ENCODE measurements at regions not wholly inside any gene's neighbourhood (a gene's known extent, or its start where the extent isn't known, plus 50 kb on each side); places are given as distances from the start of the nearest gene placed in this dataset.

GRCh38 chr10:3861795-3862194 lies 76.8 kb upstream of the KLF6 start:
- no peak for FAIRE-seq

GRCh38 chr10:3858051-3858845 lies 73.2 kb upstream of the KLF6 start:
- FAIRE-seq (no peak), DNase-seq (ENCODE audit: insufficient read length) (no peak)
- no peak for TF ChIP-seq POLR2AphosphoS5 (IDR thresholded peaks at IDR 0.05; ENCODE audit: low read depth, low read length)
- TF ChIP-seq POLR2A (IDR thresholded peaks at IDR 0.05; ENCODE audit: low read depth, low read length), result no peak
- no peak for TF ChIP-seq TAF1 (IDR thresholded peaks at IDR 0.05; ENCODE audit: borderline replicate concordance, low read depth, low read length)

More at GRCh38 chr10:3861795-3862194, 76.8 kb upstream of the KLF6 start:
- DNase-seq (ENCODE audit: insufficient read length), result no peak
- TF ChIP-seq POLR2A (IDR thresholded peaks at IDR 0.05; ENCODE audit: low read depth, low read length) (no peak), POLR2AphosphoS5 (IDR thresholded peaks at IDR 0.05; ENCODE audit: low read depth, low read length) (no peak), TAF1 (IDR thresholded peaks at IDR 0.05; ENCODE audit: borderline replicate concordance, low read depth, low read length) (no peak)

DNA sequence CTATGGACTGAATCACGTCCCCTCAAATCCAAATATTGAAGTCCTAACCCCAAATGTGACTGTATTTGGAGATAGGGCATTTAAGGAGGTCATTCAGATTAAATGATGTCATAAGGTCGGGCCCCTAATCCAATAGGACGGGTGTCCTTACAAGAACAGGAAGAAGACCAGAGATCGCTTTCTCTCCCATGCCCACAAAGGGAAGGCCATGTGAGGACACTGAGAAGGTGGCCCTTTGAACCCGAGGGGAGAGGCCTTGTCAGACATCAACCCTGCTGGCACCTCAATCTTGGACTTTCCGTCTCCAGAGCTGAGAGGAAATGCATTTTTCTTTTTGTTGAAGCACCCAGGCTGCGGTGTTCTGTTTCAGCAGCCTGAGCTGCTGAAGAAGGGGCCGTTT lies 72.3 kb upstream of the KLF6 start:
- DNase-seq (ENCODE audit: insufficient read length) (no peak), FAIRE-seq (no peak)
- TF ChIP-seq POLR2A (IDR thresholded peaks at IDR 0.05; ENCODE audit: low read depth, low read length) (no peak), TAF1 (IDR thresholded peaks at IDR 0.05; ENCODE audit: borderline replicate concordance, low read depth, low read length) (no peak), POLR2AphosphoS5 (IDR thresholded peaks at IDR 0.05; ENCODE audit: low read depth, low read length) (no peak)

DNA sequence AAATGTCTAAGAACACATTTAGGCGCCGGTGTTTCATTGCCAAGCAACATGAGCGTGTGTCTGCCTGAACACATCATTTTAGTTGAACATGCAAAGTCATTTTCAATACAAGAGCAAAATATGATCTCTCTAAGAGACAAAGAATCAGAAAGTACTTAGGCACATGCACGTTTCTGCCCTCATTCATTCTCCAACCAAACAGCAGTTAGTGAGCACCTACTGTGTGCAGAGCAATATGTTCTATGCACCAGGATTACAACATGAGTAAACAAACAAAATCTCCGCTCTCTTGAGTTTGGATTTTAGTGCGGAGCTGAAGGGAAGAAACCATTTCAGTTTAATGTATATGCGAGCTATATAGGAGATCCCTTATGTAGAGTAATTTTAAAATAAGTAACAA lies 71.6 kb upstream of the KLF6 start:
- no peak for TF ChIP-seq POLR2AphosphoS5 (IDR thresholded peaks at IDR 0.05; ENCODE audit: low read depth, low read length)
- TF ChIP-seq TAF1 (IDR thresholded peaks at IDR 0.05; ENCODE audit: borderline replicate concordance, low read depth, low read length), result no peak
- TF ChIP-seq POLR2A (IDR thresholded peaks at IDR 0.05; ENCODE audit: low read depth, low read length), result no peak
- no peak for DNase-seq (ENCODE audit: insufficient read length)
- no peak for FAIRE-seq

GRCh38 chr10:3853547-3854303 lies 68.7 kb upstream of the KLF6 start:
- TF ChIP-seq POLR2A (IDR thresholded peaks at IDR 0.05; ENCODE audit: low read depth, low read length), result no peak
- TF ChIP-seq POLR2AphosphoS5 (IDR thresholded peaks at IDR 0.05; ENCODE audit: low read depth, low read length), result no peak
- TF ChIP-seq TAF1 (IDR thresholded peaks at IDR 0.05; ENCODE audit: borderline replicate concordance, low read depth, low read length), result no peak
- DNase-seq (ENCODE audit: insufficient read length) (no peak), FAIRE-seq (no peak)

- TF ChIP-seq POLR2AphosphoS5 (IDR thresholded peaks at IDR 0.05; ENCODE audit: low read depth, low read length) (no peak), TAF1 (IDR thresholded peaks at IDR 0.05; ENCODE audit: borderline replicate concordance, low read depth, low read length) (no peak), POLR2A (IDR thresholded peaks at IDR 0.05; ENCODE audit: low read depth, low read length) (no peak)
- DNase-seq (ENCODE audit: insufficient read length), result no peak
- no peak for FAIRE-seq
Measured at GRCh38 chr10:3853016-3853415, 68.0 kb upstream of the KLF6 start.

- DNase-seq (ENCODE audit: insufficient read length), result no peak
- FAIRE-seq, result peak; percentile 93
- TF ChIP-seq POLR2AphosphoS5 (IDR thresholded peaks at IDR 0.05; ENCODE audit: low read depth, low read length), result no peak
- no peak for TF ChIP-seq POLR2A (IDR thresholded peaks at IDR 0.05; ENCODE audit: low read depth, low read length)
- no peak for TF ChIP-seq TAF1 (IDR thresholded peaks at IDR 0.05; ENCODE audit: borderline replicate concordance, low read depth, low read length)
Measured at GRCh38 chr10:3852147-3852904, 67.3 kb upstream of the KLF6 start.

DNA sequence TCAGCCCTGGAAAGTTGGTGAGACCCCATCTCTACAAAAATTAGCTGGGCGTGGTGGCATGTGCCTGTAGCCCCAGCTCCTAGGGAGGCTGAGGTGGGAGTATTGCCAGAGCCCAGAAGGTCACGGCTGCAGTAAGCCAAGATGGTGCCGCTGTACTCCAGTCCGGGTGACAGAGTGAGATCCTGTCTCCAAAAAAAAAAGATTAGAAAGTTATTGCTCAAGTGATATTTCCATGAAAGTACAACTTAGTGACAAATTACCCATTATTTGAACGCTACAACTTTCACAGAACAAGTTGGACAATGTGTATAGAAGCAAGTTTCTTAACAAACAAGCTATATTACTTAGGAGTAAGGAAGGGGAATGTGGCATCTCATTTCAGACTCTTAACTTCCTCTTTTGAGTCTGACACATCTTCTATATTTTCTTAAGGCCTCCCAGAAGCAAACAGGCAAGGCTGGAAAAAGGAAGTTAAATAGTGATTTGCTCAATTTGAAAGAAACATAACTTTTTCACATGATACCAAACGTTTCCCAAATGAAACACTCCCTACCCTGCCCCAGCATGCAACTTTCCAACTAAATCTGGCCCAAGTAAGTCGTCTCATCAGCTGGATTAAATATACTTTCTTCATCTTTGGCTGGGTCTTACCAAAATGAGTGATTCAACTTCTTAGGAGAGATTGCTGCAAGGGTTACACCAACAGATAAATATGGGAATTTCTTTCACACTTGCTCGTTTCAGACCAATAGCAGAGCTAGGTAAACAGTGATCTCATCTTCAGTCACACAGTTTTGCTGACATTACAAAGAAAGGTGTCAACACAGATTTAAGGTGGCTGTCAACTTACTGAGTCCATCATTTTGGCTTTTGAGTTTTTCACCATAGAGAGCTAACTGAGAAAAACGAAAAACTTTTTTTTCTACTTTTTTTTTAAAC lies 66.3 kb upstream of the KLF6 start:
- no peak for TF ChIP-seq POLR2A (IDR thresholded peaks at IDR 0.05; ENCODE audit: low read depth, low read length)
- TF ChIP-seq POLR2AphosphoS5 (IDR thresholded peaks at IDR 0.05; ENCODE audit: low read depth, low read length), result no peak
- TF ChIP-seq TAF1 (IDR thresholded peaks at IDR 0.05; ENCODE audit: borderline replicate concordance, low read depth, low read length), result no peak
- no peak for DNase-seq (ENCODE audit: insufficient read length)
- peak; percentile 78 for FAIRE-seq

- no peak for DNase-seq (ENCODE audit: insufficient read length)
- TF ChIP-seq POLR2A (IDR thresholded peaks at IDR 0.05; ENCODE audit: low read depth, low read length) (no peak), POLR2AphosphoS5 (IDR thresholded peaks at IDR 0.05; ENCODE audit: low read depth, low read length) (no peak), TAF1 (IDR thresholded peaks at IDR 0.05; ENCODE audit: borderline replicate concordance, low read depth, low read length) (no peak)
- no peak for FAIRE-seq
Measured at GRCh38 chr10:3848775-3849635, 64.0 kb upstream of the KLF6 start.

Measured in GM12892 (cell line).